ENCODE measurements at regions not wholly inside any gene's neighbourhood (a gene's known extent, or its start where the extent isn't known, plus 50 kb on each side); places are given as distances from the start of the nearest gene placed in this dataset.

GRCh38 chr6:23175391-23175790 lies 606.0 kb downstream of the HDGFL1 start:
- peaks cover 81% of the 10 kb centered on the region for H3K9me3 ChIP-seq (ENCODE audit: low read length)
- no TSS peak for BruUV-seq (replicated peaks)
- H3K27ac ChIP-seq (ENCODE audit: extremely low read length, insufficient read depth, low read length) = no peak overlapping the region
- 4% methylated on average over 2 of the region's 2 CpGs for WGBS (ENCODE audit: low lambda C conversion rate)
- H3K4me2 ChIP-seq (ENCODE audit: low read depth, low read length) = no peak overlapping the region
- no peaks in the 10 kb centered on the region for H4K20me1 ChIP-seq (ENCODE audit: insufficient read depth, low read length)
- no peak overlapping the region for H3K9ac ChIP-seq (ENCODE audit: insufficient read depth, low read depth, low read length)
- DNase-seq (ENCODE audit: low spot score) = no peak
- H3K27me3 ChIP-seq (ENCODE audit: control insufficient read depth in 1 of 2, insufficient read depth in 2 of 2, low read length in 2 of 2) = no peaks in the 10 kb centered on the region
- ATAC-seq = no peak
- intact Hi-C loops (cut with micrococcal nuclease; ENCODE audit: unreplicated experiment) = no loop called here
- in situ Hi-C loops (cut with HindIII; ENCODE audit: extremely low pct_ligation_motif_present, low pct_unique_long_range_greater_than_20kb) = no loop called here
- H3K4me3 ChIP-seq (replicated peaks in 1 of 3; ENCODE audit: insufficient read depth in 1 of 3, low read depth in 2 of 3, low read length in 3 of 3) = no peak overlapping the region
- H2AFZ ChIP-seq (ENCODE audit: low read length) = no peak overlapping the region
- no peaks in the 10 kb centered on the region for H3K36me3 ChIP-seq (replicated peaks in 1 of 2; ENCODE audit: control insufficient read depth in 1 of 2, insufficient read depth in 2 of 2, low read length in 2 of 2)
- H3K79me2 ChIP-seq (ENCODE audit: insufficient read depth, low read length) = no peaks in the 10 kb centered on the region
- no peak for FAIRE-seq
- POLR2A ChIA-PET = no interaction called here
- CTCF ChIA-PET (ENCODE audit: low intra/inter-chr PET ratio, low total read pairs) = no interaction called here
- H3K4me1 ChIP-seq (ENCODE audit: insufficient read depth, low read length) = no peaks in the 10 kb centered on the region
- TF ChIP-seq AFF4 (CRISPR knock-in tag; IDR thresholded peaks at IDR 0.05) (no peak), ZNF256 (CRISPR knock-in tag; conservative IDR thresholded peaks at IDR 0.05) (no peak), TIGD3 (CRISPR knock-in tag; IDR thresholded peaks at IDR 0.05; ENCODE audit: borderline replicate concordance) (no peak), ASH2L (IDR thresholded peaks at IDR 0.05; ENCODE audit: insufficient read length, low read depth, low read length) (no peak), MEIS1 (CRISPR knock-in tag; IDR thresholded peaks at IDR 0.05; ENCODE audit: borderline replicate concordance) (no peak), ZNF10 (CRISPR knock-in tag; IDR thresholded peaks at IDR 0.05; ENCODE audit: borderline replicate concordance, low read depth) (no peak), ZBTB40 (IDR thresholded peaks at IDR 0.05) (no peak), ZBTB40 (CRISPR knock-in tag; IDR thresholded peaks at IDR 0.05) (no peak)

Measured in HepG2 (cell line).